Muscle of back (tissue), 3 donors: ENCODE measurements at regions not wholly inside any gene's neighbourhood (a gene's known extent, or its start where the extent isn't known, plus 50 kb on each side); places are given as distances from the start of the nearest gene placed in this dataset.

Experiments used
- DNase-seq, 3 donors: peaks; one replicate each; pipeline versions ENCODE4 v3.0.0 to v3.0.0-alpha.2; 2013

DNA sequence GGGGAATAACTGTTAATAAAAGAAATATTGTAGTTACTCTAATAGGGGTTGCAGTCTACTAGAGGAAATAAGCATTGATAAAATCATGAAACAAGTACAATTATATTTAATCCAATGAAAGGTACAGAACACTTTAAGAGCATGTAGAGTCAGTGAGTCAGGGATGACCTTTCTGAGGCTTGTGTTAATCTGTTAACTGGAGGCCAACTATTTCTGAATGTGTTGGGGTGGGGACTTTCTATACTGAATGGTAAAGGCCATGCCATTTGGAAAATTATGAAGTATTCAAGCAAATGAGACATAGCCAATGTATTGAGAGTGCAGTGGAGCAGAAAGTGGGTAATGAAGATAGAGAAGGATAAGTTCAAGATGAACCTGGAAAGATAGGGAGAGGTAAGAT, 646.2 kb downstream of the ADGRL2 start:
- DNase-seq = no peak

DNA sequence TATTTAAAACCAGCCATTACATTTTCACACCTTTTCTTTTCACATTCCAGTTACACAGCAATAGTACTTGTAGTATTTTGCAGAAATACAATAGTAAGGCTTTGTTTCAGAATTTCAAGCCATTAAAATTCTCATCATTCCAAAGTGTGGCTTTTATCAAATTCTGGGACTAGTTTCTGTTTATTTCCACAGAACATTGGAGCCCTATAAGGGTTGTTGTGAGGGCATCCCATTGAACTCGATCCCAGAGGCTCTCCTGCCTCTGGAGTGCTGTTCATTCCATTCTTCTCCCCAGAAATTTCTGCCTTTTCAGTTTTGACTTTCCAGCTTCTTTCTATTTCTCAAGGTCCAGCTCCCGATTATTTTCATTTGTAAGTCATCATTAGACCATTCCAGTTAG, 645.5 kb downstream of the ADGRL2 start:
- DNase-seq = no peak

DNA sequence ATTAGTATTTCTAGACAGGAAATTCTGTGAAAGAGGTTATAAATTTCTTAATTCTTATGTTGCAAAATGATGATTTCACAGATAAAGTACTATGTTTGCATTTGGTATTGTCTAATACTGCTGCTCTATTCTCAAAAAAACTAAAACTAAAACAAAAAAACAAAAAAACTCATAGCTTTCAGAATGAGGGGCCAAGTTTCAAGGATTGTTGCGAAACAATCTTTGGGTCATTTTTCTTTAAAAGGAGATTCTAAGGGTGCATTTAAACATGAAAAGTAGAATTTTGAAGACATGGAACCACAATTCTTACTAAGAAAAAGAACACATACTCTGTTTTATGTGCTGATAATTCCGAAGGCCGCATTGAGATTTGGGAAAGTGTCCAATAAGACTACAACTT, 645.1 kb downstream of the ADGRL2 start:
- DNase-seq = no peak

DNA sequence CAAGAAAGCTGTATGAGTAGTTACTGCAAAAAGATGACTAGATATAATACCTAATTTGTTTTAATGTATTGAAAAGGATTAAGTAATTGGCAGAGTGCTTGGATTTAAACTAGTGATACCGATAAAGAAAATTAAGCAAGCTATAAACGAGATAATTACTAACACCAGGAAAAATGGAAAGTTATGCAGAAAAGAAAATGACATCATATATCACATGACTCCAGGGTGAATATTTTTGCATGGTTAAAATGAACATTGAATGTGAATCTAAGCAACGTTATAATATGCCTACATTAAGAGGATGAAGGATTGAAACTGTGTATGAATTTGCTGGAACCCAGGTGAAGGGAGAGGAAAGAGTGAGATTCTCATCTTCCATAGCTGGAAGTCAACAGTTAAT, 644.4 kb downstream of the ADGRL2 start:
- no peak for DNase-seq

DNA sequence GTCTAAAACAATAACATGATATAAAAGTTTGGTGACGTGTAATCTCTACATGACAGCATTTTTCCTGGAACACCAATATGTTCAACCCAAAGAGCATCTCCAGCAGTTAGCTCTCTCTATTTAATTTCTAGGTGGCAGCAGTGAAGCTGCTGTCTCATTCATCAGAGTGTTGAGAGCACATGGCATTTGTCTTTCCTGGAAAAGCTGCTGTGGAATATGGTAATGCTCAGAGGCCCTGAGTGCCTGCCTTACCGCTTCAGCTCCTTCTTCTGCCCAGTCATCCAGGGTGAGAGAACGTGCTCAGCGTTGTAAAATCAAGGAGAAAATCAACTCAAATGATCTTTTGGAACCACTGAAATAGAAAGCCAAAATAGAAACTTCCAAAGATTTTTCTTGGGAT, 640.7 kb downstream of the ADGRL2 start:
- DNase-seq = no peak

DNA sequence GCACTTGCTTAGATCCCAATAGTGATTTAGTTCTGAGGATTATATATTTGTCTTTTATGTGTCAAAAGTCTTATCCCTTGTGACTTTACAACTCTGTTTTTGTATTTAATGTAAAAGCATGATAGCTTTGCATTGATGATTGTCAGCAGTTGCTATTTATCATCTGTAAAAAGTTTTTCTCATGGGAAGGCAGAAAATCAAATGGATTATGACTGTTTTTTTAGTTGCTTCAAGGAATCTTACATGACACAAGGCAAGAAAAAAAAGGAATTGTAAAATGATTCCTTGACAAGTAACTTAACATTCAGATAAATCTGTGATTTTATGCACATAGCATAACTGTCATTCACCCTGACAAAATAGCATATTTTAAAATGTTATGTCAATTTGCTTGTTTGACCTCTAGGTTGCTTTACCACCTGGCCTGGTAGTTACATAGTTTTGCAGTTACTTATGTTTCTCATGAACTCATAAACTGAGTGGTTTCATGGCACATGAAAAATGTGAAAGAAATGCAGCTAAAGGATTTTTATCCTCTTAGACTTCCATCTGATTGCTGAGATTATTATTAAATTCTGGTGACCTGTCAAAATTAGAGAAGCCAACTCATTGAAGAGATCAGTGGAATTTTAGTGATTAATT, 622.6 kb downstream of the ADGRL2 start:
- DNase-seq = no peak

DNA sequence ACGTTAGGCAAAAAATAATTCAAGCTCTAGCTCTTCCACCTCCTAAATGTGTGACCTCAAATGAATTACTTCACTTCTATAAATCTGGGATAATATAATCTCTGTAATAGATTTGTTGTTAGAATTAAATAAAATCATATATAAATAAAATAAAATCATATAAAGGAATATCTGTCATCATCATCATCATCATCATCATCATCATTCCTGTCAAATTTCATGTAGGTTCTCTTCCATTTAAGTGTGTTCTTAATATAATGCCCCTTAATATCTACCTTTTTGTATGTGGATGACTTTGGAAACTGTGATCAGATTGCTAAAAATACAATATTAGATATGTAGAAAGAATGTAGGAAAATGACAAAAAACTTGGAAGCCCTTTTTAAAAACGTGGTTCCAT, 621.0 kb downstream of the ADGRL2 start:
- no peak for DNase-seq

DNA sequence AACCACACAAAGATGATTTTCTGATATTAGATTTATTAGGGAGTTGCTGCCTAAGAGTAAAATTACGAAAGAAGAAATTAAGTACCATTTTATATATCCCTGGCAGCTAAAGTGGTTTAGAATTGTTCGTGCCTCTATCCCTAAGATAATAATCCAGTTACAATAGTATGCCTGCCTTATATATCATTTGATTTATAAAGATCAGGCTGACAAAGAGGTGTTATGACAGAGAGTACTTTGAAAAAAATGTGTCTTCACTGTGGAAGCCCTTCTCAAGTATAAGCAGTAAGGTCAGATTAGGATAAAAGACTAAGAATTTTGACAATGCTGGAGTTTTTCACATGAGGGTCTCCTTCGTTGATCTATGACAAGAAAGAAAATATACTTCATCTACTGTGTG, 619.9 kb downstream of the ADGRL2 start:
- no peak for DNase-seq

DNA sequence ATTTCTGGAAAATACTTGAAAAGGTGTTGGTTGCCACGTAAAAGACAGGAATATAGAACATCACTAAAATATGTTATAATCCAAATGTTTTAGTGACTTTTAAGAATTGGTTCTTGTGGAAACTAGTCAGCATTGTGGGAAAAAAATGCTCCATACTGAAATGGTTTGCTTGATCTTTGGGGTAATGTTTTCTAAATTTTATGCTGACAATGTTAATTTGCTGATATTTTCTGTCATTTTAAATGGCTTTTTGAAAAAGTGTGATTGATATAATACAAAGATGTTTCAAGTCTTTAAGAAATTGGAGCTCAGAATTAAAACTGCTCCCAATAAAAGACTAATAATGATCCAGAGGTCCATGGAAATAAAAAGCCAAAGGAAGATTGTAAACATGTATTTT, 610.9 kb downstream of the ADGRL2 start:
- DNase-seq = no peak

DNA sequence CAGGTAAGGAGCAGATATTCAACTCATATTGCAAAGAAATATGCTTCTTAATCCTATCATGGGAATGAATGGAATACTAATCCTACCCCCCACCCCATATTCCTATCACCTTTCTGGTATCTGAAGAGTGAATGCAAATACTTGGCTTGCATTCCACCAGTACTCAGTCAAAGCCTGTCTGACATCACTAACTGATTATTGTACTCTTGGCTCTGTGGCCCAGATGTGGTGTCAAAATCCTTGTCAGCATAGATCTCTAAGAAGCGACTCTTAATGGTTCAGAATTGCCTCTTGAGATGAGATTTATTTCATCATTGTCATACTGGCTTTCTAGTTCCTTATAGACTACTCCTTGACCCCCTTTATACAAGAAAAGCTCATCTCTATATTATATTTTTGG, 604.6 kb downstream of the ADGRL2 start:
- no peak for DNase-seq

DNA sequence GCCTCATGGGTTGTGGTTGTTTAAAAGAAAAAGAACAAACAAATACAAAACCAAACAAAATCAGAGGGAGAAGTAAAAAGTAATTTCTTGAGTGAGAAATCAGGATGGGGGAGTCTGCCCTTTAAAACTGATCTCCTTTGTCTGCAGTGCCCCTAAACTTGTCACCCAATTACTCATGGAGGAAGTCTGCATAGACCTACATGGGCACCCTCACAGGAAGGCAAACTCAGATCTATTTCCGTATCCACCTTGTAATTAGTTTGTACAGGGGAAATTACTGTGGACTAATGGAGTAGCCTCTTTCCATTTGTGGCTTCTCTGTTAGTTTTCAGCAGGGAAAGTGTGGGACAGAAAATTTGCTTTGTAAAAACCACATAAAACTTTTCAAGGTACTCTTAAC, 600.4 kb downstream of the ADGRL2 start:
- no peak for DNase-seq

DNA sequence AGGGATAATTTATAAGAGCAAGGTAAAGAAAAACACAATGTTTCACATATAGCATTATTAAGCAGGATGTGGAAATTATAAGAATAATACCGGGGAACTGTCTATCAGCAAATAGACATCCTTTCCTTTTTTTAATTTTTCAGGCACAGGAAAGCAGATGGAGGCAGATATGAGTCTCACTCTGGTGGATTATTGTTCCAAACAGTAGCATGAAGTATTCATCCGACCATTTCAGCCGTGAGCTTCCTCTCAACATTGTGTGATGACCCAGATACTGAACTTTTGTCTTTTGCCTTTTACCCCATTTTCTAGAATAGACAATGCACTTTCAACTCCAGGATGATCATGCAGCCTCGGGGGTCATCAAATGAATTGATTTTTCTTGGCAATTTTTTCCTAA, 599.8 kb downstream of the ADGRL2 start:
- DNase-seq = no peak

DNA sequence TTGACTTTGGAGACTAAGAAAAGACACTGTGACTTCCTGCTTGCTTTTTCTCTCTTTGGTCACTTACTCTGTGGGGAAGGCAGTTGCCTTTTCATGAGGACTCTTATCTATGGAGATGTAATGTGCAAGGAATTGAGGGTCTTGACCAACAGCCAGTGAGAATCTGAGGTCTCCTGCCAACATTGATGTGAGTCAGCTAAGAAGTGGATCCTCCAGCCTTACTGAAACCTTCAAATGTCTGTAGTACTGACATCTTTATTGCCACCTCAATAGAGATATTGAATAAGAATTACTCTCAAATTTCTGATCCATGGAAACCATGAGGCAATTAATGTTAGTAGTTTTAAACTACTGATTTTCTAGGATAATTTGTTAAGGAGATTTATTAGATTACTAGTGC, 598.4 kb downstream of the ADGRL2 start:
- peak in 1 of 3 donors; percentile 13 for DNase-seq

DNA sequence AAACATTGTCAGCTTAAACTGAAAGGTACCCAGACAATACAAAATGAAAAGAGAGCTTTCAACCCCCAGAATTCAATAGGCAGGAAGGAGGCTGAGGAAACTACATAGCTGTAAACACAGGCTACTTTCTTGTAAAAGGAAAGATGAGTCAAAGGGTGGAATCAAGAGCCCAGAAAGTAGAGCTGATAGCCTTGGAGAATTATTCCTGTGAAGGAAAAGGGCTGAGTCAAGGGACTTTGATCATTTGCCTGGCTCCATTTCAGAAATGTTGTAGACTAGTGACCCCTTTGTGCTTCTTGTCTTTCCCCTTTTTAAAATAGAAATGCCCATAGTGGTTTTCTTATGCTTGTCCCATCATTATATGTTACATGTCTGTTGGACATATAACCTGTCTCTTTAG, 597.6 kb downstream of the ADGRL2 start:
- DNase-seq = no peak

DNA sequence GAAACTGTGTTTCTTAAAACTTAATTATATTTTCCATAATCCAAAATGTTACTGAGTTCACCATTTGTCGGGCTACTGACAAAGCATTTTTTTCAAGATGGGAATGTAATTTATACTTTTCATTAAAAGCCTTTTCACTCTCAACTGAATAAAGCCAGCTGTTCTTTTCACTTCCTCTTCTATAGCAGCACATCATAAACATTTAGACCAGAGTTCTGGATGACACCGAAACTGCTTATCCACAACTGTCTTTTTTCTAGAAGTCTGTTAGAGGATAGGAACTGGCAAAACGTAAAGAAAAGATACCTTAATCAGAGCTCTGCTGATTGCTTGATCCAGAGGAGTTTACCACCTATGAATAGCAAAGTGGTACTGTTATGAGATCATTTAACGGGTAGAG, 594.7 kb downstream of the ADGRL2 start:
- peak in 1 of 3 donors; percentile 37 for DNase-seq

DNA sequence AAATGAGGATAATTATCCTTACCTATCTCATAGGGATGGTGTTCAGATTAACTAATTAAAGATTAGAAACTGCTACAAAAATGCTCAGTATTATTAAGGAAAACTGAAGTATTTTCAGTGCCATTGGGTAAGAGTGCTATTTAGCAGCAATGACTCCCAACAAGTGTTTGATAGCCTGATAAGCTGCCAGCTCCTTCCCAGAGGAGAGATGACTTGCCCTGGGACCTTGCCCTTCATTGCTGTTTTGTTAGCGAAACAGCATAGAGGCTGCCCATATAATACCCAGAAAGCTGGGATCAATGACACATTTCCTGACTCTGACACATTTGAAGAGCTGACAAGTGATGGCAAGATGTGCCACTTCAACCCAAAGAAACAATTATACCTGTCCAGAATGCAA, 592.2 kb downstream of the ADGRL2 start:
- no peak for DNase-seq

DNA sequence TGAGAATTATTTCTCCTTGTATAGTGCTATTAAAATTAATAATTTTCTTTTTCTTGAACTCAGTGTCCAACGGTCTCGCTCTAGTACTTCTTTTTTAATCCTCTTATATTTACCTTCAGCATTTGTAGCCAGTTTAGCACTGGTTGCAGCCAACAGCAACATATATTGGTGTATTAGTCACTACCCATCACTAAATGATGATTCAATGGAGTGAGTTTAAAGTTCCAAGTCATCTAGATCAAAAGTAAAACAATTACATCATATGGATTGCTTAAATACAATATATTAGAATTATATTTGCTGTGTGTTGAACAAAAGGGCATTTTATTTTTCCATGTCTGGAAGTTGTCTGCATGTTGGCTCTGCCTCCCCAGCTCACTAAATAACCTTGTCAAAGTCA, 591.8 kb downstream of the ADGRL2 start:
- peak in 1 of 3 donors; percentile 28 for DNase-seq

DNA sequence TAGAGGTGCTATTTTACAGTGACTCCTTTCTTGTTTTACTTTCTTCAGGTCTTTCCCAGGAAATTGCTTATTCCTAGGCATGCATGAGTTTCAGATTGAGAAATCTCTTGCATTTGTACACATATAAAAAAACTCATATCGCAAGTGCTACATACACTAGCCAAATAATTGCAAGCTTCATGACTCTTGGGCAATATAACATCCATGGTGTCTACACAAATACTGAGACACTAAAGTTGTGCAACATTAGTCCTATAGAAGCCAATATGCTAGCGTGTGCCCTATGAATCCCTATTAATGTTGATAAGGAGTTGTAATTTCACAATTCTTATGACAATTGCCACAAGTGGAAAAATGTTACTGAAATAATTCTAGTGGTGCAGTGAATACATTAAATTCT, 591.0 kb downstream of the ADGRL2 start:
- DNase-seq = no peak

DNA sequence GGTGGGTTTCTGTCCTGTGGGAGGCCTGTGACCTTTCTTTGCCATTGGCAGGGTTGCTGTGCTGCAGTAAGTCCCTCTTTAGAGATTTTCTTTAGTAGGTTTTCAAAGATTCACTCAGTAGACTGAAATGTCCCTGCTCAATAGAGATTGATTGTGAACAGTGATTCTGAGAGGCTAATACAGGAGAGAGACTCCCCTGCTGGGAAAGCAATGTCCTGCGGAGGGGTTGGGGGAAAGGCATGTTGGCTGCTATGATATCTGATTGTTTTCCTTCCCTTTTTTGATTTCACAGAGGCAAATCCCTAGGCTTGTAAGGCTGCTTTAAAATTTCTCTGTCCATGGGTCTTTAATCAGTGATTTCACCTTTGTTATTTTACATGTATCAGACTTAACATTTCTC, 589.9 kb downstream of the ADGRL2 start:
- no peak for DNase-seq

DNA sequence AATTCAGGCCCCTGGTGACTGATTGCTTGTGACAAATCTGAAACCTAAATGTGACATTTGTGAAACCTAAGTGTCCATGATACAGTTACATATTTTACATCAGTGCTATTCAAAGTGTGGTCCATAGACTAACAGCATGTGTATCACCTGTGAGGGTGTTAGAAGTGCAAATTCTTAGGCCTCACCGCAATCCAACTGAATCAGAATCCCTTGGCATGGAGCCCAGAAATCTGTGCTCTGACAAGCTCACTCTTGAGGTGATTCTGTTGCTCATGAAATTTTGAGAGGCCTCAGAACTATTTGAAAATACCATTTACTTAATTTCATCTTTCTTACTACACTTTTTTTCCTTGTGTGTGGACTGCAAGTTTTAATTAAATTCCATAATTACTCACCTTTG, 587.9 kb downstream of the ADGRL2 start:
- peak in 1 of 3 donors; percentile 43 for DNase-seq

DNA sequence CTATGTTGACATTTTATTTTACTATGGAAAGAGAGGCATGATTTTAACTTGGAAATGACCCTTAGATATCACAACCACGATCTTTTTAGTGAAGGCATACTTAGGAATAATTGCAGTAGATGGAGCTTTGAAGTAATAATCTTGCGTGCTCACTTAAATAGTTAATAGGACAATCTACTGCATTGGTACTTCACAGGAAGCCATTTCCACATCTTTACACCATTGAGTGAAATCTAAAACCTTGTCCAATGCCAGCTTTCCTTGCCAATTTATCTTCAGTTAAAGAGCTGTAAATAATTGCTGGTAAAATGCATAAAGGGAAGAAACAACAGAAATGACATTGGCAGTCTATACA, 586.3 kb downstream of the ADGRL2 start:
- DNase-seq = no peak

DNA sequence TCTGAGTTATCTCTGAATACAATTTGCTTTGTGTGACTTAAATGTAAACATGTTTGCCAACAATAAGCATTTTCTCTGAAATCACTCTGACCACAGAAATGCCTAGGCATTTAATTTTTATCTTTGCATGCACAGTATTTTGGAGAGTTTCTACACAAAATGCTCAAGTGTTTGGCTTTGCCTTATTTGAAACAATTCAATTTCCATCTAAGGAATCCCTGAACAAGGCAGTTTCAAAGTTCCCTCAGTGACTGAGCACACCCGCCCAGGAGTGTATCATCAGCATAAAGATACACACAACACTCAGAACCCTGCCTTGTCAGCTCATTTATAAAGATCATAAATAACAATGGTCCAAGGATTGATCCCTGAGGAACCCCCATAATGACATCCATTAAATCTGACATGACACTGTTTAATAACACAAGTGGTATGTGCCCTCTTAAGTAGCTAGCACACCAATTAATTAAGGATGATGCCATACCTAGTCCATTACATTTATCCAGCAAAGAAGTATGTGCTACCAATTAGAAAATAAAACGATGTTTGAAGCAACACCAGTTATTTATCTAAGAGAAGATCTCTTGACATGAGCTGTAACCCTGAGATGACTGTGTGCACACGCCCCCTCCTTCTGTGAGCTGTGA, 585.8 kb downstream of the ADGRL2 start:
- no peak for DNase-seq

DNA sequence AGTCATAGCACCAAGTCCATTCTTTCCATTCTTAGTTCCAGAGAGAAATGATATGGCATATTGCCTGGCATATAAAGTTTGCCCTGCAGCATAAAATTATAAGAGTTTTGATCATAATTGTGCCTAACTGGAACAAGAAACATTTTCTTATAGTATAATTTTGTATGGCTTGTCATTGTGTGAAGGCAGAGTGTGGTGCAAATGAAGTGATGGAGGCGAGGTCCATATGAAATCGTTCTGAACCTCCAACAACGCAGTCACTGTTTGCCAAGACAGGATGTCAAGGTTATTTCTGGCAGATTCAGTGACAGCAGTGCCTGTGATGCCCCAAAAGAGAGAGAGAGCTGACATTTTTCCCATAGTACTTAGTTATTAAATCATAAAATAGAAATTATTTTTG, 584.0 kb downstream of the ADGRL2 start:
- DNase-seq = no peak

DNA sequence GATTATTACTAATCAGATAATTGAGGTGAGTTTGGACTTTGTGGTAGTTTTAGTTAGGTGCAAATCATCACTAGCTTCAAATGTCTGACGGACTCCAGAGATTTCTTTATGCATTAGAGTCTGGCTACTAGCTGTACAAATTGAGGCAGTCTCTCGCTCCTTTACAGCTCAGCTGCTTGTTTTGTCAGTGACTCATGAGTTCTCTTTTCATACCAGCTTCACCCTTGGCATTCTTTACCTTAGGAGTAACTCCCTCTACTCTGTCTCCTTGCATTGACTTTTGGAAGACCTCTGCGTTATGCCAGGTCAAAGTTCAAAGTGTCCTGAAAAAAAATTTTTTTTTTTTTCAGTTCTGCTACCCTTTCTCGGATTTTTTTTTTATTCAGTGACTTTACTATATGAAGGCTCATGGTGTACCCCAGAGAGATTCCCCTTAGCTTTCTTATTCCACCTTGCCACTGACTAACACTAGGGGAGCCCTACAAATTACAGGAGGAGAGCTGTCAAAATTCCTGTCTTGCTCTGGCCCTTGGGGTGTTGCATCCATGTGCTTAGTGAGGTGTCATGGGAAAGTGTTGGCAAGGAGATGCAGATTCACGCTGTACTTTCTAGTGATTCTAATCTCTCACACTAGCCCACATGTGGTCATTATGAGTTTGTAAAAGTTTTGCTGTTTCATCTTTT, 576.6 kb downstream of the ADGRL2 start:
- DNase-seq = no peak
